HG03571 (cell line): ENCODE measurements at regions not wholly inside any gene's neighbourhood (a gene's known extent, or its start where the extent isn't known, plus 50 kb on each side); places are given as distances from the start of the nearest gene placed in this dataset.

Experiments used
- ATAC-seq: cut with Tn5 transposase; IDR thresholded peaks from one replicate; pipeline ENCODE4 v1.9.1; 2021; ENCODE audit not compliant: unreplicated experiment

GRCh38 chr1:219801156-219801820 is 127.1 kb downstream of the SLC30A10 start:
- no peak for ATAC-seq

DNA sequence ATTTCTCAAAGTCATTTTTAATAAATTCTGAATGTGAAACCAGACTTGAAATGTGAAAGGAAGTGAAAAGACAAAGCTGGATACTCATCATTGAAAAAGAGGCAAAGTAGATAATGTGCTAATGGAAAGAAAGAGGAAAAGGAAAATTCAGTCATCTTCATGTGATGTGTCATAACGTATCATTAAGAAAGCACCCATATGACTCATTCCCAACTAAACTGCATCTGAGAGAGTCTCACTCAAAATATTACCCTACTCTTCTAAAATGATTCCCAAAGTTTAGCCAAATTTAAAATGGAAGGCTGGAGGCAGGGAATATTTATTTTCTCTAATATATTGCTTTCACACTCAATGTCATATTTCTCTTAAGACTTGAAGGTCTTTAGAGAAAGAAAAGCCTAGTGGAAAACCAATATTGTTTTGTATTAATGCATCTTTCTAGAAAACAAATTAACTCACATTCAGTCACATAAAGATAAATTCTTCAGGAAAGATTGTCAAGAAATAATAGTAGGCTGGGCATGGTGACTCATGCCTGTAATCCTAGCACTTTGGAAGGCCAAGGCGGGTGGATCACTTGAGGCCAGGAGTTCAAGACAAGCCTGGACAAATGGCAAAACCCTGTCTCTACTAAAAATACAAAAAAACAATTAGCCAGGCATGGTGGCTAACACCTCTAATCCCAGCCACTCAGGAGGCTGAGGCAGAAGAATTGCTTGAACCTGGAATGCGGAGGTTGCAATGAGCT is 129.9 kb downstream of the SLC30A10 start:
- ATAC-seq: no peak

GRCh38 chr1:219797683-219798082 is 130.7 kb downstream of the SLC30A10 start:
- ATAC-seq: no peak

DNA sequence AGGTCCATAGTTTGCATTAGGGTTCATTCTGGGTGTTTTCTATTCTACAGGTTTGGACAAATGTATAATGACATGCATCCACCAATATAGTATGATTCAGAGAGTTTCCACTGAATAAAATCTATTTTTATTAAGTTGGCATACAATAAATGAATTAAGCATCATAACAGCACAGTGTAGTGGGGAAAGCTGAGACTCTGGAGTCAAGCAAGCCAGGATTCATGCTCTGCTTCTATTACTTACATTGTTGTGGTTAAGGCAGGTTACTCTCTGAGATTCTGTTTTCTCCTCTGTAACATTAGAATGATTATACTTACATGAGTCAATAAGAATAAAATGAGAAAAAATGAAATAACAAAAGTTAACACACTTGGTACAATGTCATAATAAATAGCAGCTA is 131.3 kb downstream of the SLC30A10 start:
- ATAC-seq: no peak

DNA sequence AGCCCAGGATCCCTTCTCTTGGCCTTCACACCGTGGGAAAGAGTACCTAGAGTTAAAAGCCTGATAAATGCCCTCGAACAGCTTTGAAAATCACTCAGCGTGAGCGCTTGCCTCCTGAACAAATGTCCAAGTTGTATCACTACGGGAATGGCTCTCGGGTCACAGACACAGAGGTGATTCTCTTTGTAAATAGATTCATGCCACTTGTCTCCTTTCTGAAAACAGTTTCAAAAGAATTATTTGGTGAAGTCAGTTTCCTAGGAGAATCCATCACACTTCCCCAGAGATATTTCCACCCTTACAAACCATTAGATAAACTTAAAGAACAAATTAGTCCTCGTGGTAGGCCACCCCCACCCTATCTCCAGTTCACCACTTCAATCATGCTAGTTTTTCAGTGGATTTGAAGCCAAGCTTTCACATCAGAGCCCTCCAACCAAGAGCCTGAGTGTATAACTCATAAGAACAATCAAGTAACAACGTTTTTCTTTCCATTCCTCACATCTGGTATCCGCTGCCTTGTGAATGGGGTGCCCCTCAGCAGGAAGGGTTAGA is 132.9 kb downstream of the SLC30A10 start:
- ATAC-seq: no peak

DNA sequence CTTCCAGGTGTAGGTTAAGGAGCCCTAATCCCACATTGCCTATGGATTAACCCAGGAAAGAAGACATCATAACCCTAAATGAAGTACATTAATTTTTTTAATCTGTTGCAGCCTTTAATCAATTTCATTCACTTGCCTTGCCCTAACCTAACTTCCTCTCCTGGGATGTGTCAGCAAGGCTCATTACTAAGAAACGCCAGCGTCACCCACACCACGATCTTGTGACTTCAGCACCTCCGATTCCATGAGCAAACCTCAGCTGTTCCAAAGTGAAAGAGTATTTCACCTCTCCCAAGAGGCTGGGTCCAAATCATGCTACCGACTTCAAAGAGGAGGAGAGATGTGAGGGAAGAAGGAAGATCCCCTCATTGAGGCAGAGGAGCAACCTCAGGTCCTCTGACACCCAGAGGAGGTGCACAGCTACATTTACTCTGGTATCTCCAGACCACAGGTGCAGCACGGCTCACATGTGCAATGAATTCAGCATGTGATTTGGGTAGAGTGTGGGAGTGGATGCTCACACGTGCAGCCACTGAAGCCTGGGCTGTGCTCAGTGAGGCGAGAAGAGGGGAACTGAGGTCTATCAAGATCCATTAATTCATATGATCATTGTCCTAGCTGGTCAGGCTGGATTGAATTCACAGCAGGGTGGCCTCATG is 134.1 kb downstream of the SLC30A10 start:
- no peak for ATAC-seq

DNA sequence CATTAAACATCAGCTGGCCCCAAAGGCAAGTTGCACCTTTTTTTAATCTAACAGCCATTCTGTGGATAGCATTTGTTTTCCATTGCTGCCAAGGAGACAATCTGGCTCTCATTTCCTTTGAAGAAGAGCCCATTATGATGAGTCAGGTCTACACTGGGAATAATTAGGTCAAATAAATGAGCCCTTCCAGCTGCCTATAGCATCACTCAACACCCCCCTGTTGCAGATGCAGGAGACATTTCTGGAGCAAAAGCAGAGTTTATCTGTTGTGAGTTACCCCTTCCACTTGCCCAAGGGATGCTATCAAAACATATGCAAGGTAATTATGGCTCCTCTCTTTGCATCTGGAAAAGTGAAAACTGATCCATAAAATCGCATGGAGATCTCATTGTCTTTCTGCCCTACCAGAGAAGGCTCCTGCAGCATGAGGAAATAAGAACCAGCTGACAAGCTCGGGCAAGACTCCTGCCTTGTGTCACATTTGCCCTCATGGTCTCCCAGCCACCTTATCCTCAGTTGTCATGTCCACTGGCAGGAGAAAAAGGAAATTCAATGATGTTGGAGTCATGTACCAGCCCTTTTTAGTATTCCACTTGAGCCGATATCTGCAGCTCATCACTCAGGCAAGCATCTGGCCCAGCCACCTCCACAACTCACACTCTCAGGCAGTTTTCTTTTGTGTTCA is 135.9 kb downstream of the SLC30A10 start:
- ATAC-seq: no peak

GRCh38 chr1:219791766-219792165 is 136.6 kb downstream of the SLC30A10 start:
- no peak for ATAC-seq

GRCh38 chr1:219790834-219791615 is 137.3 kb downstream of the SLC30A10 start:
- no peak for ATAC-seq

DNA sequence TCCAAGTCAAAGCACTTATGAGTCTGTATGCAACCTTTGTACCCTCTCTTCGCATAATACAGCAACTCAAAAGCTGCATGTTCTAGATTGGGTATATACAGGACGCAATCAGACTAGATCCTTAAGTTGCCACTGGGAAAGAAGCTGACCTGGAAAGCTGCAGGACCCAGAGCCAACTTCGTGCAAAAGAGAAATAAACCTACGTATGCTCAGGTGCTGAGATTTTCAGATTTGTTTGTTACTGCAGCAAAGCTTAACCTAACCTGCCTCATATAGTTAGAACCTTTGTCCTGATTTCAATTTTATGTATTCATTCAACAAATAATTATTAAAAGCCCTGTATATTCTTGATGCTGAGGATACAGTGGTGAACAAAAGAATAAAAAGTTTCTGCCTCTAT is 139.7 kb downstream of the SLC30A10 start:
- ATAC-seq: no peak

- ATAC-seq: no peak
These were observed 140.3 kb downstream of the SLC30A10 start for GRCh38 chr1:219788091-219788490.

- ATAC-seq: no peak
These were observed 143.5 kb downstream of the SLC30A10 start for GRCh38 chr1:219784660-219785381.

DNA sequence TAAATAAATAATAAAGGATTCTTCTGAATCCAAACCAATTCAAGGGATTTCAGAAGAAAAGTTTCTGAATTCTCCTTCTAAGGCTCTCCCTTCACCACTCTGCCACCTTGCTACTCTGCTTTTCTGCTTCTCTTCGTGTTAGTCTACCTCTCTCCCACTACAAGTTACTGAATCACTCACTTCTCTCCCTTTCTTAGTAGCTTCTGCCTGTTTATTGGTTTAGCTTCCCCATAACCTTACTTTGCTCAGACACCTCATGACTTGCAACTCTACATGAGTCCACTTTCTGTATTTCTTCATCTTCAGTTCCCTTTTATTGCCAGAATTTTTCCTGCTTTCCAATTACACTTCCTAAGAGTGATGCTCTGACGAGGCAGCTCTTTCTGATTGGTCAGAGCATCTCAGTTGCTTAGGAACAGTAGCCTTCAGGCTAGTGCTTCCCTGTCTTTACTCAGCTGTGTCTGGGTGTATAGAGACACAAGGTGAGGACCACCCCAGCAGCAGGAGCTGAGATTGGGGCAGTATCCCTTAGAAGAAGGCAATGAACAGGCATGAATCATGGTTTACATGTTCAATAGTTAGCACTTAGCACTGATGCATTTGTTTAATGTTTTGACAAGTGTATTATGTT is 144.6 kb downstream of the SLC30A10 start:
- no peak for ATAC-seq

DNA sequence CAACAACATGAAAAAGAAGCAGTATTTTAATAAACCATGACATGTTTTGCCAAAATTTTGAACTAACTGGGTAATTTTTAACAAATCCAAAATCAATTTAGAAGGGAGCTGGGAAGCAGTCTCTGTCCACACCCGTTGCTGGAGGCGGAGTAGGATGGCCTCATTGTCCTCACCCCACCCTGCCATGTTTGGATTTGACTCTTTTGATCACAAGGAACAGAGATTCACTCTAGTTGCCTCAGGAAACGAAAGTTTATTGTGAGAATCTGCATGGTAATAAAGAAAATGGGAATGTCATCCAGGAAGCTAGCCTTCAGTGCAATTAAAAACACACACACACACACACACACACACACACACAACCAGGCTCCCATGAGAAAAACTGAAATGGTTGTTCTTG is 145.4 kb downstream of the SLC30A10 start:
- ATAC-seq: no peak

DNA sequence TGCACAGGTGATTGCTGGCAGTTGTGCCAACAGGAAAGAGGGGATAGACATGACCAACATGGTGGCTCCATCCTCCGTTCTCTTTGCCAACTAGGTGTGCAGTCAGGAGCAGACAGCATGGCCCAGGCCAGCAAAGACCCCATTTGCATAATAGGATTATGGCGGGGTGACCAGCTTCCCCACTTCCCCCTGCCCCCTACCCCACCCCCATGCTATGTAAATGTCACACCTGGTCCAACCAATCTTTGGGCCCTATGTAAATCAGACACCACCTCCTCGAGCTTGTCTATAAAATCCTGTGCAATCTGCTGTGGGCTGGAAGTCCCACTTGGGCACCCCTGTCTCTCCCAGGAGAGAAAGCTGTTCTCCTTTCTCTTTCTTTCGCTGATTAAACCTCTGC is 146.0 kb downstream of the SLC30A10 start:
- no peak for ATAC-seq

DNA sequence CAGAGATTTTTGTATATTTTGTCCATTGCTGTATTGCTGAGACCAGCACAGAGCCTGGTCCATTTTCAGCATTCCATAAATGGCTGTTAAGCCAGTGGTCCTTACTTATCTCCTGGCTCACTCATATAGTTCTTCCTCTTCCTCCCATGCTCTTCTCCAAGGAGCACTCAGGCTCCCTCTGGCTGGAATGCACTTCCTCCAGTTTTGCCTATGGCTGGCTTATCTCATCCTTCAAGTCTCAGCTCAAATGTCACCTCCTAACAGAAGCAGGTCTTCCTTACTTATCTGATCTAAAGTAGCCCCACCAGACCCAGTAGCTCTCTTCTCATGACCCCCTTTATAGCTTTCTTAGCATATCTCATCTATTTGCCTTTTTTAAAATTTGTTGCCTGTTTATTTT is 146.9 kb downstream of the SLC30A10 start:
- no peak for ATAC-seq

- no peak for ATAC-seq
These were observed 149.5 kb downstream of the SLC30A10 start for GRCh38 chr1:219778793-219779369.

DNA sequence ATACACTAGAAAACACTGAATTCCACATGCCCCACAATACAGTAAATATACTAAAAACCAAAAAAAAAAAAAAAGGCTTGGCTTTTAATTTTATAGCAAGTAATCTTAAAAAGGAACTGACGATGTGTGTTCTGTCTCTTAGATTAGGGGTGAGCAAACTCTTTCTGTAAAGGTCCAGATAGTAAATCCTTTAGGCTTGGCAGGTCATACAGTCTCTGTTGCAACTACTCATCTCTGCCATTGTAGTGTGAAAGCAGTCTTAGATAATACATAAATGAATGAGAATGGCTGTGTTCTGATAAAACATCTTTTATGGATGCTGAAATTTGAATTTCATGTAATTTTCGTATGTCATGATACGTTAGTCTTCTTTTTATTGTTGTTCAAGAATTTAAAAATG is 150.2 kb downstream of the SLC30A10 start:
- ATAC-seq: no peak

DNA sequence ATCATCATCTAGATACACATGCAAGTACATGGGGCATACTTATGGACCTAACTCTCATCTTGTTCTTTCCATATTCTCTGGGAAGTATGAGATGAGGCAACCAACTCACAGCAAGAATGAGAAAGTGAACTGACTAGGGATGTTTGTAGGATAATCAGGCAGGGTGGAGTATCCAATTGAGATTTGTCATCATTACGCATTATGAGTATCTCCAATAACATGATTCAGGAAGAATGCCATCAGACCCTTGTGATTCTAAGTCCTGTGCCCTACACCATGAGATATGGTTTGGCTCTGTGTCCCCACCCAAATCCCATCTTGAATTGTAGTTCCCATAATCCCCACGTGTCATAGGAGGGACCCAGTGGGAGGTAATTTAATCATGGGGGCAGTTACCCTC is 154.0 kb downstream of the SLC30A10 start:
- ATAC-seq: peak; percentile 2
